ENCODE measurements at regions not wholly inside any gene's neighbourhood (a gene's known extent, or its start where the extent isn't known, plus 50 kb on each side); places are given as distances from the start of the nearest gene placed in this dataset.

DNA sequence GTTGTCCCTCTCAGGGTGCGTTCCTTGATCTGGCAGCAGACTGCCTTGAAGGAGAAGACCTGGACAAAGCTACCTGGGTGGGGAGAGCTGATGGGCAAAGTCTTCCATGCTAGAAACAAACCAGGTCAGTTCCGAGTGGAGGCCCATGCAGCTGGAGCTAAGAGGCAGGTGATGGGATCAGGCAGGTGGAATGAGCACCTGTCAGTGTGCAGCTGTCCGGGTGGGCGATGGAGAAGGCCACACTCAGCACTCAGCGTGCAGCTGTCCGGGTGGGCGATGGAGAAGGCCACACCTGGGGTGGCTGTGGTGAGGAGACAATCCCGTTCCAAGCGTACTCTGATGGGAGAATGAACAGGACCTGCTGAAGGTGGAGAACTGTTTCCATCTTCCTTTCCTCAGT lies 237.3 kb upstream of the MYT1L start:
- POLR2A ChIA-PET: no interaction called here
- Histone ChIP-seq H3K4me1 (ENCODE audit: control insufficient read depth in 2 of 2, insufficient read depth in 2 of 2, low read length in 2 of 2) (no peaks in the 10 kb centered on the region), H3K9ac (ENCODE audit: low read length) (no peak overlapping the region), H3K36me3 (replicated peaks in 1 of 2; ENCODE audit: control extremely low read depth in 1 of 2, control insufficient read depth in 1 of 2, extremely low read depth in 1 of 2, insufficient read depth in 2 of 2, low read length in 1 of 2) (no peaks in the 10 kb centered on the region), H3K79me2 (ENCODE audit: control insufficient read depth, insufficient read depth, low read length) (no peaks in the 10 kb centered on the region), H3K4me3 (ENCODE audit: control extremely low read depth in 1 of 5, extremely low read depth in 1 of 5, insufficient read depth in 1 of 5, low read depth in 2 of 5, low read length in 4 of 5) (no peak overlapping the region), H3K4me2 (replicated peaks; ENCODE audit: low read depth, low read length, poor library complexity, severe bottlenecking) (no peak overlapping the region), H2AFZ (ENCODE audit: insufficient read depth, low read depth, low read length, poor library complexity, severe bottlenecking) (no peak overlapping the region), H3K27me3 (replicated peaks in 1 of 4; ENCODE audit: control extremely low read depth in 1 of 4, control insufficient read depth in 3 of 4, insufficient read depth in 4 of 4, low read length in 3 of 4) (no peaks in the 10 kb centered on the region), H3K9me3 (ENCODE audit: control extremely low read depth in 1 of 3, control insufficient read depth in 2 of 3, insufficient read depth in 1 of 3, low read length in 2 of 3) (peaks cover 0 to 30% (median 0%) of the 10 kb centered on the region in 3 donors), H4K20me1 (ENCODE audit: control insufficient read depth, insufficient read depth, low read length, poor library complexity, severe bottlenecking) (no peaks in the 10 kb centered on the region), H3K27ac (ENCODE audit: low read length in 2 of 2) (no peak overlapping the region)
- no peak overlapping the region for H3K4me3 Mint-ChIP-seq
- DNase-seq (no peak), ATAC-seq (ENCODE audit: low read depth) (no peak)
- no peaks in the 10 kb centered on the region for H3K4me1 Mint-ChIP-seq
- no peaks in the 10 kb centered on the region for H3K27me3 Mint-ChIP-seq
- TF ChIP-seq EZH2 (IDR thresholded peaks at IDR 0.05; ENCODE audit: borderline replicate concordance, insufficient read depth, low read depth, low read length, poor library complexity, severe bottlenecking) (no peak), CTCF (IDR thresholded peaks at IDR 0.05) (no peak)
- no peaks in the 10 kb centered on the region for H3K9me3 Mint-ChIP-seq (ENCODE audit: insufficient read depth)
- CTCF ChIA-PET: no interaction called here
- intact Hi-C loops (cut with micrococcal nuclease): no loop called here
- WGBS (ENCODE audit: insufficient coverage): 94% methylated on average over 9 of the region's 9 CpGs
- no peak overlapping the region for H3K27ac Mint-ChIP-seq

- ChIA-PET POLR2A (no interaction called here), CTCF (no interaction called here)
- DNase-seq: no peak
- no peak overlapping the region for H3K27ac ChIP-seq (ENCODE audit: low read length in 2 of 2)
- no peaks in the 10 kb centered on the region for H3K27me3 Mint-ChIP-seq
- H2AFZ ChIP-seq (ENCODE audit: insufficient read depth, low read depth, low read length, poor library complexity, severe bottlenecking): no peak overlapping the region
- H3K4me1 ChIP-seq (ENCODE audit: control insufficient read depth in 2 of 2, insufficient read depth in 2 of 2, low read length in 2 of 2): no peaks in the 10 kb centered on the region
- H3K36me3 ChIP-seq (replicated peaks in 1 of 2; ENCODE audit: control extremely low read depth in 1 of 2, control insufficient read depth in 1 of 2, extremely low read depth in 1 of 2, insufficient read depth in 2 of 2, low read length in 1 of 2): no peaks in the 10 kb centered on the region
- no peak overlapping the region for H3K4me3 Mint-ChIP-seq
- TF ChIP-seq EZH2 (IDR thresholded peaks at IDR 0.05; ENCODE audit: borderline replicate concordance, insufficient read depth, low read depth, low read length, poor library complexity, severe bottlenecking) (no peak), CTCF (IDR thresholded peaks at IDR 0.05) (no peak)
- no peak overlapping the region for H3K9ac ChIP-seq (ENCODE audit: low read length)
- ATAC-seq (ENCODE audit: low read depth): no peak
- intact Hi-C loops (cut with micrococcal nuclease): no loop called here
- no peaks in the 10 kb centered on the region for H3K79me2 ChIP-seq (ENCODE audit: control insufficient read depth, insufficient read depth, low read length)
- no peaks in the 10 kb centered on the region for H4K20me1 ChIP-seq (ENCODE audit: control insufficient read depth, insufficient read depth, low read length, poor library complexity, severe bottlenecking)
- 91% methylated on average over 15 of the region's 15 CpGs for WGBS (ENCODE audit: insufficient coverage)
- no peaks in the 10 kb centered on the region for H3K9me3 Mint-ChIP-seq (ENCODE audit: insufficient read depth)
- no peak overlapping the region for H3K4me3 ChIP-seq (ENCODE audit: control extremely low read depth in 1 of 5, extremely low read depth in 1 of 5, insufficient read depth in 1 of 5, low read depth in 2 of 5, low read length in 4 of 5)
- no peak overlapping the region for H3K4me2 ChIP-seq (replicated peaks; ENCODE audit: low read depth, low read length, poor library complexity, severe bottlenecking)
- H3K4me1 Mint-ChIP-seq: no peaks in the 10 kb centered on the region
- H3K27me3 ChIP-seq (replicated peaks in 1 of 4; ENCODE audit: control extremely low read depth in 1 of 4, control insufficient read depth in 3 of 4, insufficient read depth in 4 of 4, low read length in 3 of 4): no peaks in the 10 kb centered on the region
- H3K27ac Mint-ChIP-seq: no peak overlapping the region
- peaks cover 0 to 24% (median 0%) of the 10 kb centered on the region in 3 donors for H3K9me3 ChIP-seq (ENCODE audit: control extremely low read depth in 1 of 3, control insufficient read depth in 2 of 3, insufficient read depth in 1 of 3, low read length in 2 of 3)
Observed at GRCh38 chr2:2567776-2568175, 236.7 kb upstream of the MYT1L start.
